ENCODE measurements at regions not wholly inside any gene's neighbourhood (a gene's known extent, or its start where the extent isn't known, plus 50 kb on each side); places are given as distances from the start of the nearest gene placed in this dataset.

DNA sequence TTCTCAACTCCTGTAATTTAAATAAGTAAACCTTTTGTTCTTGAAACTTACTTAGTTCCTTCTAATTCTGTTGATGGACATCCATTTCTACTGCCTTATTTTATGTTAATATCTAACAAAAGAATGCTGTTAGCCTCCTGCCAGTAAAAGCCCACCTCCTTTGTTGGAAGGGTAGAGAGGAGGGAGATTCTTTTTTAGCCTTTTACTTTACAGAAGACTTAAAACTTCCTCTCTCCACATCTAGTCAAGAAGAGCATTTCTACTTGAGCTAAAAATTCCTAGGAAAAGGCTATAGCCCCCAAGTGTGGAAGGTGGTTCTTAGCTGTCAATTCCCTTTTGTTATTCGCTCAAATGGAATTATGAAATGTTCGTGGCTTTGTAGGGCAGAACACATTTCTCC is 118.7 kb downstream of the ZIC3 start (continued):
- TF ChIP-seq, protein P1, sequence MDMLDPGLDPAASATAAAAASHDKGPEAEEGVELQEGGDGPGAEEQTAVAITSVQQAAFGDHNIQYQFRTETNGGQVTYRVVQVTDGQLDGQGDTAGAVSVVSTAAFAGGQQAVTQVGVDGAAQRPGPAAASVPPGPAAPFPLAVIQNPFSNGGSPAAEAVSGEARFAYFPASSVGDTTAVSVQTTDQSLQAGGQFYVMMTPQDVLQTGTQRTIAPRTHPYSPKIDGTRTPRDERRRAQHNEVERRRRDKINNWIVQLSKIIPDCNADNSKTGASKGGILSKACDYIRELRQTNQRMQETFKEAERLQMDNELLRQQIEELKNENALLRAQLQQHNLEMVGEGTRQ (IDR thresholded peaks at IDR 0.05), result no peak
- no peak for TF ChIP-seq POLR2A (IDR thresholded peaks at IDR 0.05; ENCODE audit: low read length)

DNA sequence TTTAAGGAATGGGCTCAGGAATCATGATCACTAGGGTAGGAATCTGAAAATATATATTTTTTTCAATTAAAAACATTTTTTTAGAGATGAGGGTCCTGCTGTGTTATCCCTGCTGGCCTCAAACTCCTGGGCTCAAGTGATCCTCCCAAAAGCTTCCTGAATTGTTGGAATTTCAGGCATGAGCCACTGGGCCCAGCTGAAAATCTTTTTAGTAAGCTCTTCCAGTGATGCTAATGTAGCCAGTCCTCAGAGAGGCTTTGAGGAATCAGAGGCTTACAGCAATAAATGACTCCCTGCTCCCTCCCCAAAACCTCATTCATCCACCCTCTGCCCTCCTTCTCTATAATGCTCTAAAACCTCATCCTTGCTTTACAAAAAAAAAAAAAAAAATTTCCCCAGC is 129.5 kb downstream of the ZIC3 start:
- Histone ChIP-seq H3K9me3 (no peaks in the 10 kb centered on the region), H3K4me2 (no peak overlapping the region), H3K4me3 (no peak overlapping the region), H3K4me1 (no peaks in the 10 kb centered on the region), H3K27ac (no peak overlapping the region)
- CTCF ChIA-PET, result interaction anchor here (0.7 kb wide), 2 partner anchors 53 to 132 kb away, joined by 3 read pairs; no protein-coding TSS in a partner anchor
- no peak for DNase-seq (ENCODE audit: low read depth in 1 of 2, low spot score in 1 of 2)
- TF ChIP-seq RCOR1 (IDR thresholded peaks at IDR 0.05; ENCODE audit: low read depth, low read length), result no peak
- no peak for TF ChIP-seq KDM1A (IDR thresholded peaks at IDR 0.05; ENCODE audit: low read depth)
- TF ChIP-seq, protein P2, sequence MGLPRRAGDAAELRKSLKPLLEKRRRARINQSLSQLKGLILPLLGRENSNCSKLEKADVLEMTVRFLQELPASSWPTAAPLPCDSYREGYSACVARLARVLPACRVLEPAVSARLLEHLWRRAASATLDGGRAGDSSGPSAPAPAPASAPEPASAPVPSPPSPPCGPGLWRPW (IDR thresholded peaks at IDR 0.05), result no peak
- TF ChIP-seq RFX5 (IDR thresholded peaks at IDR 0.05), result no peak
- TF ChIP-seq MYC (IDR thresholded peaks at IDR 0.05; ENCODE audit: borderline replicate concordance, low read length), result no peak
- TF ChIP-seq NPAS2 (CRISPR knock-in tag; IDR thresholded peaks at IDR 0.05; ENCODE audit: borderline replicate concordance), result no peak
- TF ChIP-seq CHD4 (IDR thresholded peaks at IDR 0.05; ENCODE audit: borderline replicate concordance), result no peak
- TF ChIP-seq, protein P1 (IDR thresholded peaks at IDR 0.05), result no peak
- TF ChIP-seq, protein P3, sequence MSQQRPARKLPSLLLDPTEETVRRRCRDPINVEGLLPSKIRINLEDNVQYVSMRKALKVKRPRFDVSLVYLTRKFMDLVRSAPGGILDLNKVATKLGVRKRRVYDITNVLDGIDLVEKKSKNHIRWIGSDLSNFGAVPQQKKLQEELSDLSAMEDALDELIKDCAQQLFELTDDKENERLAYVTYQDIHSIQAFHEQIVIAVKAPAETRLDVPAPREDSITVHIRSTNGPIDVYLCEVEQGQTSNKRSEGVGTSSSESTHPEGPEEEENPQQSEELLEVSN (IDR thresholded peaks at IDR 0.05; ENCODE audit: borderline replicate concordance, low read depth), result no peak
- TF ChIP-seq GATA3 (IDR thresholded peaks at IDR 0.05; ENCODE audit: borderline replicate concordance), result no peak
- no peak for FAIRE-seq
- ATAC-seq, result no peak
- POLR2A ChIA-PET, result no interaction called here

DNA sequence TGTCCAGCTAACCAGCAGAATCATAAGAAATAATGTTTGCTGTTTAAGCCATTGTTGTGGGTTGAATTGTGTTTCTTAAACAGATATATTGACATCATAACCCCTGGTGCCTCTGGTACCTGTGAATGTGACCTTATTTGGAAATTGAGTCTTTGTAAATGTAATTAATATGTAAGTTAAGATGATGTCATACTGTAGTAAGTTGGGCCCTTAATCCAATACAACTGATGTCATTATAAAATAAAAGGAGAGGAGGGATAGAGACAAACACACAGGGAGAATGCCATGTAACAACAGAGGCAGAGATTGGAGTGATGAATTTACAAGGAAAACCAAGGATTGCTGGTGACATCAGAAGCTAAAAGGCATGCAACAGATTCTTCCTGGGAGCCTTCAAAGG is 141.4 kb downstream of the ZIC3 start:
- ATAC-seq (no peak), DNase-seq (ENCODE audit: low read depth in 1 of 2, low spot score in 1 of 2) (no peak), FAIRE-seq (peak; percentile 89)
- Histone ChIP-seq H3K9me3 (no peaks in the 10 kb centered on the region), H3K27ac (no peak overlapping the region), H3K4me2 (no peak overlapping the region), H3K4me1 (no peaks in the 10 kb centered on the region), H3K4me3 (no peak overlapping the region)
- TF ChIP-seq SMC3 (IDR thresholded peaks at IDR 0.05), result no peak
- no peak for TF ChIP-seq RNF2 (IDR thresholded peaks at IDR 0.05; ENCODE audit: borderline replicate concordance, low read depth)
- TF ChIP-seq, protein P4, sequence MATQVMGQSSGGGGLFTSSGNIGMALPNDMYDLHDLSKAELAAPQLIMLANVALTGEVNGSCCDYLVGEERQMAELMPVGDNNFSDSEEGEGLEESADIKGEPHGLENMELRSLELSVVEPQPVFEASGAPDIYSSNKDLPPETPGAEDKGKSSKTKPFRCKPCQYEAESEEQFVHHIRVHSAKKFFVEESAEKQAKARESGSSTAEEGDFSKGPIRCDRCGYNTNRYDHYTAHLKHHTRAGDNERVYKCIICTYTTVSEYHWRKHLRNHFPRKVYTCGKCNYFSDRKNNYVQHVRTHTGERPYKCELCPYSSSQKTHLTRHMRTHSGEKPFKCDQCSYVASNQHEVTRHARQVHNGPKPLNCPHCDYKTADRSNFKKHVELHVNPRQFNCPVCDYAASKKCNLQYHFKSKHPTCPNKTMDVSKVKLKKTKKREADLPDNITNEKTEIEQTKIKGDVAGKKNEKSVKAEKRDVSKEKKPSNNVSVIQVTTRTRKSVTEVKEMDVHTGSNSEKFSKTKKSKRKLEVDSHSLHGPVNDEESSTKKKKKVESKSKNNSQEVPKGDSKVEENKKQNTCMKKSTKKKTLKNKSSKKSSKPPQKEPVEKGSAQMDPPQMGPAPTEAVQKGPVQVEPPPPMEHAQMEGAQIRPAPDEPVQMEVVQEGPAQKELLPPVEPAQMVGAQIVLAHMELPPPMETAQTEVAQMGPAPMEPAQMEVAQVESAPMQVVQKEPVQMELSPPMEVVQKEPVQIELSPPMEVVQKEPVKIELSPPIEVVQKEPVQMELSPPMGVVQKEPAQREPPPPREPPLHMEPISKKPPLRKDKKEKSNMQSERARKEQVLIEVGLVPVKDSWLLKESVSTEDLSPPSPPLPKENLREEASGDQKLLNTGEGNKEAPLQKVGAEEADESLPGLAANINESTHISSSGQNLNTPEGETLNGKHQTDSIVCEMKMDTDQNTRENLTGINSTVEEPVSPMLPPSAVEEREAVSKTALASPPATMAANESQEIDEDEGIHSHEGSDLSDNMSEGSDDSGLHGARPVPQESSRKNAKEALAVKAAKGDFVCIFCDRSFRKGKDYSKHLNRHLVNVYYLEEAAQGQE (IDR thresholded peaks at IDR 0.05), result no peak
- no peak for TF ChIP-seq HOXB13 (CRISPR knock-in tag; IDR thresholded peaks at IDR 0.05; ENCODE audit: low read depth)
- TF ChIP-seq POLR2A (IDR thresholded peaks at IDR 0.05; ENCODE audit: low read length), result no peak
- TF ChIP-seq EP300 (IDR thresholded peaks at IDR 0.05), result no peak
- TF ChIP-seq, protein P2 (IDR thresholded peaks at IDR 0.05), result no peak
- no peak for TF ChIP-seq KDM5A (IDR thresholded peaks at IDR 0.05)
- TF ChIP-seq POLR2AphosphoS2 (conservative IDR thresholded peaks at IDR 0.05; ENCODE audit: low read length), result no peak
- TF ChIP-seq HOXA7 (CRISPR knock-in tag; IDR thresholded peaks at IDR 0.05), result no peak
- no peak for TF ChIP-seq JUN (IDR thresholded peaks at IDR 0.05)
- no peak for TF ChIP-seq MYC (IDR thresholded peaks at IDR 0.05; ENCODE audit: borderline replicate concordance, low read length)
- TF ChIP-seq CHD4 (IDR thresholded peaks at IDR 0.05; ENCODE audit: borderline replicate concordance), result no peak
- TF ChIP-seq FOSB (CRISPR knock-in tag; IDR thresholded peaks at IDR 0.05), result no peak
- TF ChIP-seq ESRRA (IDR thresholded peaks at IDR 0.05; ENCODE audit: borderline replicate concordance, low read length), result no peak
- TF ChIP-seq, protein P5, sequence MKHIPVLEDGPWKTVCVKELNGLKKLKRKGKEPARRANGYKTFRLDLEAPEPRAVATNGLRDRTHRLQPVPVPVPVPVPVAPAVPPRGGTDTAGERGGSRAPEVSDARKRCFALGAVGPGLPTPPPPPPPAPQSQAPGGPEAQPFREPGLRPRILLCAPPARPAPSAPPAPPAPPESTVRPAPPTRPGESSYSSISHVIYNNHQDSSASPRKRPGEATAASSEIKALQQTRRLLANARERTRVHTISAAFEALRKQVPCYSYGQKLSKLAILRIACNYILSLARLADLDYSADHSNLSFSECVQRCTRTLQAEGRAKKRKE (CRISPR knock-in tag; IDR thresholded peaks at IDR 0.05; ENCODE audit: low read depth), result no peak
- no peak for TF ChIP-seq CHD2 (IDR thresholded peaks at IDR 0.05; ENCODE audit: low read length, partially characterized antibody)
- ChIA-PET CTCF (no interaction called here), POLR2A (no interaction called here)

Data from A549 (cell line).